Esophagus muscularis mucosa (tissue), 4 donors: ENCODE measurements at regions not wholly inside any gene's neighbourhood (a gene's known extent, or its start where the extent isn't known, plus 50 kb on each side); places are given as distances from the start of the nearest gene placed in this dataset.
"Not testable (repeated sequence)": the region's sequence is repeated elsewhere in the genome, so short reads cannot be mapped to it uniquely, and the experiment has no call there.

Experiments
- DNase-seq: peaks from one replicate; pipeline ENCODE4 v3.0.0-alpha.2; 2017; ENCODE audit errors: extremely low spot score
- H3K27ac ChIP-seq, 4 donors: fragments of 200-600 bp; sonication (generic); replicated peaks in 1 of 4; 1 replicate in 3 of 4; 2 replicates in 1 of 4; pipeline ENCODE4 v1.5.1; 2016 to 2019; ENCODE audit warnings: mild to moderate bottlenecking in 1 of 4
- H3K27me3 ChIP-seq, 4 donors: fragments of 200-600 bp; sonication (generic); one replicate each; pipeline versions ENCODE4 v1.5.1 to v1.6.0; 2016 to 2019
- H3K36me3 ChIP-seq, 4 donors: fragments of 200-600 bp; sonication (generic); one replicate each; pipeline ENCODE4 v1.5.1; 2016 to 2019
- H3K4me1 ChIP-seq, 4 donors: fragments of 200-600 bp; sonication (generic); one replicate each; pipeline ENCODE4 v1.5.1; 2016 to 2019
- H3K4me3 ChIP-seq, 4 donors: fragments of 200-600 bp; sonication (generic); 1 replicate in 2 of 4; 2 replicates in 2 of 4; pipeline ENCODE4 v1.5.1; 2016 to 2019; ENCODE audit warnings: mild to moderate bottlenecking in 4 of 4, moderate library complexity in 1 of 4
- H3K9me3 ChIP-seq, 4 donors: fragments of 200-600 bp; sonication (generic); 1 replicate in 3 of 4; 2 replicates in 1 of 4; pipeline ENCODE4 v1.5.1; 2016 to 2019
- CTCF ChIP-seq, 3 experiments: fragments of 200-600 bp in 2 of 3; fragments of 450-650 bp in 1 of 3; sonication (generic) in 2 of 3; IDR thresholded peaks; one replicate each; pipeline ENCODE4 v1.5.1; 2017 to 2019; ENCODE audit warnings: antibody characterized with exemption in 3 of 3, mild to moderate bottlenecking in 2 of 3, moderate library complexity in 1 of 3
- EP300 ChIP-seq: sonication (generic); formaldehyde crosslinking; IDR thresholded peaks from one replicate; pipeline ENCODE4 v1.6.1; 2017; ENCODE audit warnings: antibody characterized with exemption
- POLR2A ChIP-seq: fragments of 450-650 bp; IDR thresholded peaks from one replicate; pipeline ENCODE4 v1.6.1; 2017; ENCODE audit warnings: antibody characterized with exemption, moderate library complexity, mild to moderate bottlenecking, low read depth
- POLR2AphosphoS5 ChIP-seq, 2 donors: sonication (generic); formaldehyde crosslinking; IDR thresholded peaks; one replicate each; pipeline ENCODE4 v1.6.1; 2017; ENCODE audit warnings: antibody characterized with exemption in 2 of 2
- WGBS: methylation state at CpG from one replicate; pipeline ENCODE4 v1.1.5; 2018; 5-methylcytosine and 5-hydroxymethylcytosine counted together
- intact Hi-C: fragments of 100-400 bp; cut with DNase I; formaldehyde crosslinking; loops from one replicate; pipeline ENCODE4 v1.15.1; 2023

- no peak for DNase-seq
- H3K4me1 ChIP-seq, result no peaks in the 10 kb centered on the region
- H3K27ac ChIP-seq, result no peak overlapping the region
- no peaks in the 10 kb centered on the region for H3K36me3 ChIP-seq
- no peaks in the 10 kb centered on the region for H3K9me3 ChIP-seq
- no peaks in the 10 kb centered on the region for H3K27me3 ChIP-seq
- no peak overlapping the region for H3K4me3 ChIP-seq
- intact Hi-C loops, result no loop called here
- 77% methylated on average over 3 of the region's 3 CpGs for WGBS
- TF ChIP-seq CTCF (IDR thresholded peaks at IDR 0.05) (no peak), POLR2AphosphoS5 (IDR thresholded peaks at IDR 0.05) (no peak), POLR2A (no peak), EP300 (no peak)
Measured at GRCh38 chr12:60231303-60231702, 635.5 kb downstream of the SLC16A7 start.

GRCh38 chr12:60231976-60232907, 636.4 kb downstream of the SLC16A7 start:
- no peak for TF ChIP-seq POLR2AphosphoS5 (IDR thresholded peaks at IDR 0.05)
- TF ChIP-seq CTCF (IDR thresholded peaks at IDR 0.05), result no peak
- no peak for TF ChIP-seq POLR2A
- TF ChIP-seq EP300, result no peak
- Histone ChIP-seq H3K4me1 (no peaks in the 10 kb centered on the region), H3K27me3 (no peaks in the 10 kb centered on the region), H3K27ac (no peak overlapping the region), H3K36me3 (no peaks in the 10 kb centered on the region), H3K4me3 (no peak overlapping the region), H3K9me3 (no peaks in the 10 kb centered on the region)
- WGBS, result 86% methylated on average over 7 of the region's 7 CpGs
- no peak for DNase-seq
- intact Hi-C loops, result no loop called here

DNA sequence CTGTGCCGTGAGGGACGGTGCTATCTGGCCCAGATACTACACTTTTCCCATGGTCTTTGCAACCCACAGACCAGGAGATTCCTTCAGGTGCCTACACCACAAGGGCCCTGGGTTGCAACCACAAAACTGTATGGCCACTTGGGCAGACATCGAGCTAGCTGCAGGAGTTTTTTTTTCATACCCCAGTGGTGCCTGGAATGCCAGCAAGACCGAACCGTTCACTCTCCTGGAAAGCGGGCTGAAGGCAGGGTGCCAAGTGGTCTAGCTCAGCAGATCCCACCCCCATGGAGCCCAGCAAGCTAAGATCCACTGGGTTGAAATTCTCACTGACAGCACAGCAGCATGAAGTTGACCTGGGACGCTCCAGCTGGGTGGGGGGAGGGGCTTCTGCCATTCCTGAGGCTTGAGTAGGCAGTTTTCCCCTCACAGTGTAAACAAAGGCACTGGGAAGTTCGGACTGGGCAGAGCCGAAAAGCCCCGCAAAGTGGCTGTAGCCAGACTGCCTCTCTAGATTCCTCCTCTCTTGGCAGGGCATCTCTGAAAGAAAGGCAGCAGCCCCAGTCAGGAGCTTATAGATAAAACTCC, 638.9 kb downstream of the SLC16A7 start:
- DNase-seq, result not testable (repeated sequence)

DNA sequence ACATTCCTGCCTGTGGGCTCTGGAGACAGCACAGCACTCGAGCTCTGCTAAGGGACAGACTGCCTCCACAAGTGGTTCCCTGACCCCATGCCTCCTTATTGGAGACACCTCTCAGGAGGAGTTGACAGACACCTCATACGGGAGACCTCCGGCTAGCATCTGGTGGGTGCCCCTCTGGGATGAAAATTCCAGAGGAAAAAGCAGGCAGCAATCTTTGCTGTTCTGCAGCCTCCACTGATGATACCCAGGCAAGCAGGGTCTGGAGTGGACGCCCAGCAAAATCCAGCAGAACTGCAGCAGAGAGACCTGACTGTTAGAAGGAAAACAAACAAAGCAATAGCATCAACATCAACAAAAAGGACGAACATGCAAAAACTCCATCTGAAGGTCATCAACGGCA, 639.4 kb downstream of the SLC16A7 start:
- WGBS, result 75% methylated on average over 6 of the region's 6 CpGs
- H3K27ac ChIP-seq, result no peak overlapping the region
- H3K4me1 ChIP-seq, result no peaks in the 10 kb centered on the region
- no peak for DNase-seq
- H3K36me3 ChIP-seq, result no peaks in the 10 kb centered on the region
- intact Hi-C loops, result no loop called here
- no peak overlapping the region for H3K4me3 ChIP-seq
- no peaks in the 10 kb centered on the region for H3K9me3 ChIP-seq
- no peak for TF ChIP-seq POLR2AphosphoS5 (IDR thresholded peaks at IDR 0.05)
- TF ChIP-seq POLR2A, result no peak
- no peak for TF ChIP-seq EP300
- no peak for TF ChIP-seq CTCF (IDR thresholded peaks at IDR 0.05)
- no peaks in the 10 kb centered on the region for H3K27me3 ChIP-seq

More for the DNA sequence above, 638.9 kb downstream of the SLC16A7 start:
- H3K27ac ChIP-seq, H3K36me3 ChIP-seq, H3K27me3 ChIP-seq, H3K4me3 ChIP-seq, H3K4me1 ChIP-seq, H3K9me3 ChIP-seq, intact Hi-C loops: not testable (repeated sequence)
- WGBS, result 79% methylated on average over 10 of the region's 10 CpGs

DNA sequence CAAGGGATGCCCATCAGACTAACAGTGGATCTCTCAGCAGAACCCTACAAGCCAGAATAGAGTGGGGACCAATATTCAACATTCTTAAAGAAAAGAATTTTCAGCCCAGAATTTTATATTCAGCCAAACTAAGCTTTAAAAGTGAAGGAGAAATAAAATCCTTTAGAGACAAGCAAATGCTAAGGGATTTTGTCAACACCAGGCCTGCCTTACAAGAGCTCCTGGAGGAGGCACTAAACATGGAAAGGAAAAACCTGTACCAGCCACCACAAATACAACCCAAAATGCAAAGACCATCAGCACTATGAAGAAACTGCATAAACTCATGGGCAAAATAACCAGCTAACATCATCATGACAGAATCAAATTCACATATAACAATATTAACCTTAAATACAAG, 640.6 kb downstream of the SLC16A7 start:
- DNase-seq, H3K27ac ChIP-seq, intact Hi-C loops, H3K9me3 ChIP-seq, H3K36me3 ChIP-seq, H3K4me3 ChIP-seq, H3K4me1 ChIP-seq, H3K27me3 ChIP-seq: not testable (repeated sequence)
